ENCODE measurements at regions not wholly inside any gene's neighbourhood (a gene's known extent, or its start where the extent isn't known, plus 50 kb on each side); places are given as distances from the start of the nearest gene placed in this dataset.

DNA sequence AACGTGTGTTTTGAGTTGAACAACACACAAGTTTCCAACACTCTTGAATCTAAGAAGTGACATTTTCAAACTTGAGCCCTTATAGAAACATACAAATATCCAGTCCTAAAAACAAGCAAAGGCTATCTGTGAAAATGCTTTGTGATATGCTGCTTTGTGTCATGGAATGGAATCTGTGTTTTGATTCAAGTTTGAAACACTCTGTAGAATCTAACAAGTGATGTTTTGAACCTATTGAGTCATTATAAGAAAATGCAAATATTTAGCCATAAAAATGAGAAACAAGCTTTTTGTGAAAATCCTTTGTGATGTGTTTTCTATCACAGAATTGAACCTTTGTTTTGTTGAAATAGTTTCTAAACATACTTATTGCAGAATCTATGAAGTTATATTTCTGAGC, 105.7 kb upstream of the VPREB1 start:
- ChIA-PET POLR2A (no interaction called here), CTCF (no interaction called here)
- no peak for TF ChIP-seq CTCF (IDR thresholded peaks at IDR 0.05)
- H3K9me3 Mint-ChIP-seq, result no peaks in the 10 kb centered on the region
- Histone ChIP-seq H3K9me3 (ENCODE audit: control insufficient read depth in 1 of 2, insufficient read depth in 1 of 2, low read length in 2 of 2) (no peaks in the 10 kb centered on the region), H3K4me1 (ENCODE audit: insufficient read depth, low read length) (no peaks in the 10 kb centered on the region), H3K27me3 (ENCODE audit: control insufficient read depth in 1 of 2, insufficient read depth in 2 of 2, low read length in 2 of 2) (peaks cover 4 to 6% of the 10 kb centered on the region in 2 experiments), H3K36me3 (ENCODE audit: insufficient read depth, low read length) (no peaks in the 10 kb centered on the region), H3K27ac (ENCODE audit: low read depth in 1 of 2, low read length in 2 of 2) (no peak overlapping the region), H3K4me3 (ENCODE audit: low read length) (no peak overlapping the region)
- H3K36me3 Mint-ChIP-seq (ENCODE audit: low read depth), result no peaks in the 10 kb centered on the region
- no peak overlapping the region for H3K4me3 Mint-ChIP-seq
- no peak overlapping the region for H3K27ac Mint-ChIP-seq
- no peak for DNase-seq
- intact Hi-C loops (cut with DNase I, micrococcal nuclease), result no loop called here
- H3K4me1 Mint-ChIP-seq (ENCODE audit: low read depth), result no peaks in the 10 kb centered on the region
- no peak for ATAC-seq (ENCODE audit: poor library complexity)
- peaks cover 40% of the 10 kb centered on the region for H3K27me3 Mint-ChIP-seq

- intact Hi-C loops (cut with DNase I, micrococcal nuclease), result no loop called here
- H3K4me3 Mint-ChIP-seq, result no peak overlapping the region
- ChIA-PET POLR2A (no interaction called here), CTCF (interaction anchor here (2.4 kb wide), 1 partner anchor 10 kb away, joined by 5 read pairs; no protein-coding TSS in a partner anchor)
- Histone ChIP-seq H3K27ac (ENCODE audit: low read depth in 1 of 2, low read length in 2 of 2) (no peak overlapping the region), H3K4me1 (ENCODE audit: insufficient read depth, low read length) (no peaks in the 10 kb centered on the region), H3K4me3 (ENCODE audit: low read length) (no peak overlapping the region), H3K36me3 (ENCODE audit: insufficient read depth, low read length) (no peaks in the 10 kb centered on the region), H3K9me3 (ENCODE audit: control insufficient read depth in 1 of 2, insufficient read depth in 1 of 2, low read length in 2 of 2) (no peaks in the 10 kb centered on the region), H3K27me3 (ENCODE audit: control insufficient read depth in 1 of 2, insufficient read depth in 2 of 2, low read length in 2 of 2) (peaks cover 4 to 6% of the 10 kb centered on the region in 2 experiments)
- H3K27ac Mint-ChIP-seq, result no peak overlapping the region
- peaks cover 35% of the 10 kb centered on the region for H3K27me3 Mint-ChIP-seq
- DNase-seq (no peak), ATAC-seq (ENCODE audit: poor library complexity) (no peak)
- TF ChIP-seq CTCF (IDR thresholded peaks at IDR 0.05), result no peak
- no peaks in the 10 kb centered on the region for H3K9me3 Mint-ChIP-seq
- H3K4me1 Mint-ChIP-seq (ENCODE audit: low read depth), result no peaks in the 10 kb centered on the region
- H3K36me3 Mint-ChIP-seq (ENCODE audit: low read depth), result no peaks in the 10 kb centered on the region
These were observed 106.7 kb upstream of the VPREB1 start for GRCh38 chr22:22137891-22138290.

DNA sequence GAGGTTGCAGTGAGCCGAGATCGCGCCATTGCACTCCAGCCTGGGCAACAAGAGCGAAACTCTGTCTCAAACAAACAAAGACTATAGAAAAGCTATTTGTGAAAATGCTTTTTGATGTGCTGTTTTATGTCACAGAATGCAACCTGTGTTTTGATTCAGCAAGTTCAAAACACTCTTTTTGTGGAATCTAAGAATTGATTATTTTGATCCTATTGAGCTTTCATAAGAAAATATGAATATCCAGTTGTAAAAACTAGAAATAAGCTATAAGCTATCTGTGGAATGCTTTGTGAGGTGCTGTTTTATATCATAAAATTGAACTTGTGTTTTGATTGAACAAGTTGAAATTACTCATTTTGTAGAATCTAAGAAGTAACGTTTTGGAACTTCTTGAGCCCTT, 110.7 kb upstream of the VPREB1 start:
- no peaks in the 10 kb centered on the region for H3K9me3 ChIP-seq (ENCODE audit: control insufficient read depth in 1 of 2, insufficient read depth in 1 of 2, low read length in 2 of 2)
- ATAC-seq (ENCODE audit: poor library complexity), result no peak
- Mint-ChIP-seq H3K27ac (no peak overlapping the region), H3K9me3 (no peaks in the 10 kb centered on the region), H3K4me1 (ENCODE audit: low read depth) (no peaks in the 10 kb centered on the region), H3K27me3 (peaks cover 19% of the 10 kb centered on the region), H3K36me3 (ENCODE audit: low read depth) (no peaks in the 10 kb centered on the region), H3K4me3 (no peak overlapping the region)
- H3K27ac ChIP-seq (ENCODE audit: low read depth in 1 of 2, low read length in 2 of 2), result no peak overlapping the region
- no peaks in the 10 kb centered on the region for H3K27me3 ChIP-seq (ENCODE audit: control insufficient read depth in 1 of 2, insufficient read depth in 2 of 2, low read length in 2 of 2)
- TF ChIP-seq CTCF (IDR thresholded peaks at IDR 0.05), result no peak
- H3K4me3 ChIP-seq (ENCODE audit: low read length), result no peak overlapping the region
- H3K4me1 ChIP-seq (ENCODE audit: insufficient read depth, low read length), result no peaks in the 10 kb centered on the region
- ChIA-PET POLR2A (no interaction called here), CTCF (no interaction called here)
- no peaks in the 10 kb centered on the region for H3K36me3 ChIP-seq (ENCODE audit: insufficient read depth, low read length)
- no peak for DNase-seq
- intact Hi-C loops (cut with DNase I, micrococcal nuclease), result no loop called here

Measured in CD4-positive, alpha-beta T cell (primary cell).